Ishikawa (cell line): ENCODE measurements at regions not wholly inside any gene's neighbourhood (a gene's known extent, or its start where the extent isn't known, plus 50 kb on each side); places are given as distances from the start of the nearest gene placed in this dataset.

ENCODE experiments used
- CEBPB ChIP-seq: IDR thresholded peaks from 2 replicates; pipeline ENCODE4 v1.6.1; 2012
- CREB1 ChIP-seq: IDR thresholded peaks from 2 replicates; pipeline ENCODE4 v1.6.1; 2012; ENCODE audit warnings: low read depth
- EGR1 ChIP-seq: IDR thresholded peaks from 2 replicates; pipeline ENCODE4 v1.6.1; 2012
- EP300 ChIP-seq: IDR thresholded peaks from 2 replicates; pipeline ENCODE4 v1.6.1; 2012; ENCODE audit warnings: borderline replicate concordance
- FOXM1 ChIP-seq: IDR thresholded peaks from 2 replicates; pipeline ENCODE4 v1.6.1; 2012; ENCODE audit warnings: low read depth, borderline replicate concordance
- NFIC ChIP-seq: IDR thresholded peaks from 2 replicates; pipeline ENCODE4 v1.6.1; 2012
- RAD21 ChIP-seq: IDR thresholded peaks from 2 replicates; pipeline ENCODE4 v1.6.1; 2012; ENCODE audit warnings: low read depth
- TAF1 ChIP-seq: IDR thresholded peaks from 2 replicates; pipeline ENCODE4 v1.6.1; 2012; ENCODE audit warnings: low read depth, mild to moderate bottlenecking
- TCF12 ChIP-seq: IDR thresholded peaks from 2 replicates; pipeline ENCODE4 v1.6.1; 2012; ENCODE audit warnings: low read depth
- TEAD4 ChIP-seq: IDR thresholded peaks from 2 replicates; pipeline ENCODE4 v1.6.1; 2012
- YY1 ChIP-seq: IDR thresholded peaks from 2 replicates; pipeline ENCODE4 v1.6.1; 2012; ENCODE audit warnings: low read depth
- ZBTB7A ChIP-seq: IDR thresholded peaks from 2 replicates; pipeline ENCODE4 v1.6.1; 2012; ENCODE audit warnings: low read depth
- TF ChIP-seq, protein P1 (sequence below): IDR thresholded peaks from 2 replicates; pipeline ENCODE4 v1.6.1; 2012; ENCODE audit warnings: low read depth, mild to moderate bottlenecking
- TF ChIP-seq, protein P2 (sequence below): IDR thresholded peaks from 2 replicates; pipeline ENCODE4 v1.6.1; 2012
- TF ChIP-seq, protein P3 (sequence below): IDR thresholded peaks from 2 replicates; pipeline ENCODE4 v1.6.1; 2012

DNA sequence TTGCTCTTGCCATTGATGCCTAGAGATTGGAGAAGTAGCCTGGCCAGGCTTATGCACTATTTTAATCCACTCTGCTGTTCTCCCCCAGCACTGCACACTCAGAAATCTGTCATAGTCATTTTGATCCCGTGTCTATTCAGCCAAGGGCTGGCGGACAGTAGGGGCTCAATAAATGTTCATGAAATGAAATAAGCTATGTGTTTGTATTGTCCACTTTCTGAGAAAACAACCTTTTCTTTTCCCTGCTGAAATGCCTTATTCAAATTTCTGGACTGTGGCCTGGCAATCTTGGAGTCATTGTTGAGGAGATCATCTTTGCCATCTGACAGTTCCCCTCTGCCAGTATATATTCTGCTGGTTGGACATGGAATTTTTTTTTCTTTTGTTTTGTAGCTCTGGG is 550.4 kb upstream of the MAP3K7 start:
- TF ChIP-seq CEBPB (no peak), TCF12 (no peak), TEAD4 (no peak), YY1 (no peak), TAF1 (no peak), NFIC (no peak), EP300 (no peak), FOXM1 (no peak), CREB1 (no peak), EGR1 (no peak), RAD21 (no peak), ZBTB7A (no peak)
- TF ChIP-seq, protein P1, sequence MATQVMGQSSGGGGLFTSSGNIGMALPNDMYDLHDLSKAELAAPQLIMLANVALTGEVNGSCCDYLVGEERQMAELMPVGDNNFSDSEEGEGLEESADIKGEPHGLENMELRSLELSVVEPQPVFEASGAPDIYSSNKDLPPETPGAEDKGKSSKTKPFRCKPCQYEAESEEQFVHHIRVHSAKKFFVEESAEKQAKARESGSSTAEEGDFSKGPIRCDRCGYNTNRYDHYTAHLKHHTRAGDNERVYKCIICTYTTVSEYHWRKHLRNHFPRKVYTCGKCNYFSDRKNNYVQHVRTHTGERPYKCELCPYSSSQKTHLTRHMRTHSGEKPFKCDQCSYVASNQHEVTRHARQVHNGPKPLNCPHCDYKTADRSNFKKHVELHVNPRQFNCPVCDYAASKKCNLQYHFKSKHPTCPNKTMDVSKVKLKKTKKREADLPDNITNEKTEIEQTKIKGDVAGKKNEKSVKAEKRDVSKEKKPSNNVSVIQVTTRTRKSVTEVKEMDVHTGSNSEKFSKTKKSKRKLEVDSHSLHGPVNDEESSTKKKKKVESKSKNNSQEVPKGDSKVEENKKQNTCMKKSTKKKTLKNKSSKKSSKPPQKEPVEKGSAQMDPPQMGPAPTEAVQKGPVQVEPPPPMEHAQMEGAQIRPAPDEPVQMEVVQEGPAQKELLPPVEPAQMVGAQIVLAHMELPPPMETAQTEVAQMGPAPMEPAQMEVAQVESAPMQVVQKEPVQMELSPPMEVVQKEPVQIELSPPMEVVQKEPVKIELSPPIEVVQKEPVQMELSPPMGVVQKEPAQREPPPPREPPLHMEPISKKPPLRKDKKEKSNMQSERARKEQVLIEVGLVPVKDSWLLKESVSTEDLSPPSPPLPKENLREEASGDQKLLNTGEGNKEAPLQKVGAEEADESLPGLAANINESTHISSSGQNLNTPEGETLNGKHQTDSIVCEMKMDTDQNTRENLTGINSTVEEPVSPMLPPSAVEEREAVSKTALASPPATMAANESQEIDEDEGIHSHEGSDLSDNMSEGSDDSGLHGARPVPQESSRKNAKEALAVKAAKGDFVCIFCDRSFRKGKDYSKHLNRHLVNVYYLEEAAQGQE: no peak
- TF ChIP-seq, protein P2, sequence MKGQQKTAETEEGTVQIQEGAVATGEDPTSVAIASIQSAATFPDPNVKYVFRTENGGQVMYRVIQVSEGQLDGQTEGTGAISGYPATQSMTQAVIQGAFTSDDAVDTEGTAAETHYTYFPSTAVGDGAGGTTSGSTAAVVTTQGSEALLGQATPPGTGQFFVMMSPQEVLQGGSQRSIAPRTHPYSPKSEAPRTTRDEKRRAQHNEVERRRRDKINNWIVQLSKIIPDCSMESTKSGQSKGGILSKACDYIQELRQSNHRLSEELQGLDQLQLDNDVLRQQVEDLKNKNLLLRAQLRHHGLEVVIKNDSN: no peak
- TF ChIP-seq, protein P3, sequence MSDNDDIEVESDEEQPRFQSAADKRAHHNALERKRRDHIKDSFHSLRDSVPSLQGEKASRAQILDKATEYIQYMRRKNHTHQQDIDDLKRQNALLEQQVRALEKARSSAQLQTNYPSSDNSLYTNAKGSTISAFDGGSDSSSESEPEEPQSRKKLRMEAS: no peak

DNA sequence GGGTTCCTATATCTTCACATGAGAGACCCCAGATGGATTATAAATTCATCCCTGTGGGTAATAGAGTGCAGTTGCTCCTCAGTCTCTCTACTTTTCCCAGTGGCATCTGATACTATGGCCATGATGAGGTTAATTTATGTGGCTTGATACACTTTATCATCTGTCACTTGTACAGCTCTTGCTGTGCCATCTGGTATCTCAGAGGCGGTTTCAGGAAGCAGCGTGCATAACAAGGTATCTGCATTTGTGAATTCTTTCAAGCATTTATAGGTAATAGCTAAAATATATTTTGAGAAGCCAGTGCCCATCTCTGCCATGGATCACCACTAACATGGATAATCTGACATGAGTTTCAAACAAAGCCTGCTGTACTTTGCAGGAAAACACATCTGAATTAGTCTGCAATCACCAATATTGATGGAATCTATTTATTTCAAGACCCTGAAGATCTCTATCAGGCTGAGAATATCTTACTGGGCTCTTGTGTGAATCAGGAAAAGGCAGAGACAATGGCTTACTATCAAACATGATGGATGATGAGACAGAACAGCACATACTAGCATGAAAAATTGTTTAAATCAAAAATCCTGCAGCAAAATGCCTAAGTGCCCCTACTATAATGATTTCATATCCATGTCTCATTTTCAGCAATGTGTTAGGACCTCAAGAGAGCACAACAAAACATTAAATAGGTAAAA is 548.7 kb upstream of the MAP3K7 start:
- TF ChIP-seq EGR1 (no peak), EP300 (no peak), TCF12 (no peak), CREB1 (no peak)
- TF ChIP-seq, protein P1: no peak

DNA sequence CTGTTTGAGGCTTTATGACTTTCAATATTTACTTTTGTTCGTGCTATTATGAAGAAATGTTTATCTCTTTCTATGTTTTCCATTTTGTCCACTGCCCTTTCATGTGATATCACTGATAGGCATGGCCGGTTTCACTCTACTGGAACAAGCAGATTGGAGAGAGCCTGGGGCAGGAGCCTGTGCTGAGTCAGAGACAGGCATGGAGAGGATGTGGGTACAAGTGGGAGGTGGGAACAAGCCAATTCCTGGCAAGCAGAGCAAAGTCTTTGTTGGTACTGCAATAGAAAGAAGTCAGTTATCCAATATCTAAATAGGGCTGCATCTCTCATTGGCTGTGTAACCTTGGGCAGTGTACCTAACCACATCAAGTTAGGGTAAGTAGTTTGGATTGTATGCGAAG is 545.6 kb upstream of the MAP3K7 start:
- TF ChIP-seq, protein P3: no peak
- no peak for TF ChIP-seq YY1
- TF ChIP-seq EP300: no peak
- TF ChIP-seq NFIC: no peak
- TF ChIP-seq RAD21: no peak
- no peak for TF ChIP-seq EGR1
- no peak for TF ChIP-seq ZBTB7A
- no peak for TF ChIP-seq TEAD4
- TF ChIP-seq, protein P2: no peak
- TF ChIP-seq CEBPB: no peak
- TF ChIP-seq TAF1: no peak
- no peak for TF ChIP-seq CREB1
- no peak for TF ChIP-seq FOXM1
- TF ChIP-seq, protein P1: no peak
- TF ChIP-seq TCF12: no peak

DNA sequence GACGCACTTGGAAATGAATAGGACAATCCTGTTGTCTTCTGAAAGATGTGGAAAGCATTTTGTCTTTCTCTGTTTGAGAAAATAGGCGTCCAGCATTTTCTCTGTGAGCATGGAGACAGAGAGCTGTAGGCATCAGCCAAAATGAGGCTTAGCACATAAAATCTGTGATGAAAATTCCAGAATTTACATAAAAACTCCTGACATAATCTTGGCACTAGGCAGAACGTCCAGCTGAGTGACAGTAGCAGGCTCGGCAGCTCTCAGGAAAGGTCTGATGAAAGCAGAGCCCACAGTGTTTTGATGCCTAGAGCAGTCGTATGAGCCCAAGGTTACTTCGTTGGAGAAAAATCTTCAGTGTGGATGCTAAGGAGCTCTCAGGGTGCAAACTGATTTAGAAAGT is 543.3 kb upstream of the MAP3K7 start:
- TF ChIP-seq, protein P1: no peak
- no peak for TF ChIP-seq NFIC
- no peak for TF ChIP-seq TAF1
- TF ChIP-seq YY1: no peak
- no peak for TF ChIP-seq ZBTB7A
- TF ChIP-seq CREB1: no peak
- TF ChIP-seq, protein P3: no peak
- TF ChIP-seq CEBPB: no peak
- TF ChIP-seq EGR1: no peak
- TF ChIP-seq, protein P2: no peak
- no peak for TF ChIP-seq TEAD4
- no peak for TF ChIP-seq TCF12
- no peak for TF ChIP-seq EP300
- TF ChIP-seq RAD21: no peak
- TF ChIP-seq FOXM1: no peak
